ENCODE measurements at regions not wholly inside any gene's neighbourhood (a gene's known extent, or its start where the extent isn't known, plus 50 kb on each side); places are given as distances from the start of the nearest gene placed in this dataset.
A peak's percentile ranks its signal among the peaks of the same experiment; 100 is the strongest.

- Histone ChIP-seq H3K27ac (ENCODE audit: low read depth, low read length) (no peak overlapping the region), H3K4me1 (ENCODE audit: control insufficient read depth, insufficient read depth, low read length, unreplicated experiment) (peaks cover 2% of the 10 kb centered on the region)
These were observed 134.7 kb upstream of the DNAJC10 start for GRCh38 chr2:182581196-182581935.

DNA sequence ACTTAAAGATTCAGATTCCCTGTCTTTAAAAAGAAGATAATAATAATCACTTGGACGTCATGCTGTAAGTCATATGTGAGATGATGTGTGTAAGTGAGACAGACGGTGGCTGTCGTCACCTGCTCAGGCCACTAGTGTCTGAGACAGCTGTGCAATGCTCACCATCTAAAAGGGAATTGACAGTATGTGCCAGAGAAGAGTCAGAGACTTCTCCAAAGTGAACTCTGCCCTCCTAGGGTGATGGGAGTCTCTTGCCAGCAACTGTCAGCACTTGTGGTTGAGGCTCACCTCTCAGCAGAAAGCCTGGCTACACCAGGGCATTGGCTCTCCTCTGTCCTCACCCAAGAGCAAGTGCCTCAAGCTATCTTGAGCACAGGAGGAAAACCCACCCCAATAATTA is 131.6 kb upstream of the DNAJC10 start:
- H3K27me3 ChIP-seq (ENCODE audit: insufficient read depth, low read length), result no peaks in the 10 kb centered on the region
- H3K36me3 ChIP-seq (ENCODE audit: insufficient read depth, low read length), result no peaks in the 10 kb centered on the region
- no peak overlapping the region for H3K27ac ChIP-seq (ENCODE audit: low read depth, low read length)
- H3K79me2 ChIP-seq (ENCODE audit: control insufficient read depth, insufficient read depth, low read length, unreplicated experiment), result no peaks in the 10 kb centered on the region
- no peak overlapping the region for H3K4me3 ChIP-seq (ENCODE audit: low read depth, low read length)
- peaks cover 23% of the 10 kb centered on the region for H3K4me1 ChIP-seq (ENCODE audit: control insufficient read depth, insufficient read depth, low read length, unreplicated experiment)
- H2AFZ ChIP-seq (ENCODE audit: low read length, unreplicated experiment), result no peak overlapping the region

More at GRCh38 chr2:182581196-182581935, 134.7 kb upstream of the DNAJC10 start:
- H2AFZ ChIP-seq (ENCODE audit: low read length, unreplicated experiment), result no peak overlapping the region
- H3K79me2 ChIP-seq (ENCODE audit: control insufficient read depth, insufficient read depth, low read length, unreplicated experiment), result no peaks in the 10 kb centered on the region
- no peak overlapping the region for H3K4me3 ChIP-seq (ENCODE audit: low read depth, low read length)
- no peaks in the 10 kb centered on the region for H3K36me3 ChIP-seq (ENCODE audit: insufficient read depth, low read length)
- H3K27me3 ChIP-seq (ENCODE audit: insufficient read depth, low read length), result no peaks in the 10 kb centered on the region

DNA sequence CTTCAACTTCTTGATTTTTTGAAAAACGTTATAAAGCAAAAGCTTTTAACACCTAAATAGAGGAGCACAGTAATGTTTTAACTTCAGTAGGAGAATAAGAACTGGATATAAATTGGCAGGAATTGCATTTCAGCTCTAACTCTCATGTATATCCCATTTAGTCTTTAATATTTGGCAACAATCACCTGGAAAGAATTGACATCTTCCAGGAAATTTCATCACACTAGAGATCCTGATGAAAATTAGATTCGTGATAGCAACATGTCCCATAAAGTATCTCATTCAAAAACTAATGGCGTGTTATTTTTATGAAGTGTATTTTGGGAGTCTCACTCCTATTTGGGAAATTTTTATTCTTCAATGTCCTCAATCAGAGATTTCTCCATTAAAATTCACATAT is 131.1 kb upstream of the DNAJC10 start:
- Histone ChIP-seq H2AFZ (ENCODE audit: low read length, unreplicated experiment) (no peak overlapping the region), H3K79me2 (ENCODE audit: control insufficient read depth, insufficient read depth, low read length, unreplicated experiment) (no peaks in the 10 kb centered on the region), H3K27me3 (ENCODE audit: insufficient read depth, low read length) (no peaks in the 10 kb centered on the region), H3K27ac (ENCODE audit: low read depth, low read length) (no peak overlapping the region), H3K4me3 (ENCODE audit: low read depth, low read length) (no peak overlapping the region), H3K4me1 (ENCODE audit: control insufficient read depth, insufficient read depth, low read length, unreplicated experiment) (peaks cover 23% of the 10 kb centered on the region), H3K36me3 (ENCODE audit: insufficient read depth, low read length) (no peaks in the 10 kb centered on the region)

DNA sequence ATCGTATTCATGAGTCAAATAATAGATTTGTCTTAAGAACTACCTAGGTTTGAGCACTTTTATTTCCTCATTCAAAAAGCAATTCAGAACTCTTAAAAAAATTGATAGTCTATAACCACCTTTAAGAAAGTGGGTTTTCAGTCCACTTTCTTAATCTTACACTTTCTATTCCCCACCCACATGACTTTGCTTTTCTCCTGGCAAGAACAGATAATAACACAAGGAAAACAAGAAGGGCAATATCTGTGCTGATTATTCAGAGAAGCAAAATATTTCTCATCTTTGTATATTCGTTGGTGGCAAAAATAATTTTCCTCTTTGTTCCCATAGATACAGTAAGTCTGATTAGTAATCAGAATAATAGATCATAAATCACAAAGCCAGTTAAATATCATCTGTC is 130.6 kb upstream of the DNAJC10 start:
- Histone ChIP-seq H3K79me2 (ENCODE audit: control insufficient read depth, insufficient read depth, low read length, unreplicated experiment) (no peaks in the 10 kb centered on the region), H3K4me3 (ENCODE audit: low read depth, low read length) (no peak overlapping the region), H3K4me1 (ENCODE audit: control insufficient read depth, insufficient read depth, low read length, unreplicated experiment) (peaks cover 23% of the 10 kb centered on the region), H2AFZ (ENCODE audit: low read length, unreplicated experiment) (no peak overlapping the region), H3K36me3 (ENCODE audit: insufficient read depth, low read length) (no peaks in the 10 kb centered on the region), H3K27ac (ENCODE audit: low read depth, low read length) (no peak overlapping the region), H3K27me3 (ENCODE audit: insufficient read depth, low read length) (no peaks in the 10 kb centered on the region)

GRCh38 chr2:182586426-182586825 is 129.6 kb upstream of the DNAJC10 start:
- Histone ChIP-seq H3K79me2 (ENCODE audit: control insufficient read depth, insufficient read depth, low read length, unreplicated experiment) (no peaks in the 10 kb centered on the region), H3K36me3 (ENCODE audit: insufficient read depth, low read length) (no peaks in the 10 kb centered on the region), H3K4me3 (ENCODE audit: low read depth, low read length) (no peak overlapping the region), H3K4me1 (ENCODE audit: control insufficient read depth, insufficient read depth, low read length, unreplicated experiment) (peaks cover 23% of the 10 kb centered on the region), H2AFZ (ENCODE audit: low read length, unreplicated experiment) (no peak overlapping the region), H3K27ac (ENCODE audit: low read depth, low read length) (no peak overlapping the region), H3K27me3 (ENCODE audit: insufficient read depth, low read length) (no peaks in the 10 kb centered on the region)

DNA sequence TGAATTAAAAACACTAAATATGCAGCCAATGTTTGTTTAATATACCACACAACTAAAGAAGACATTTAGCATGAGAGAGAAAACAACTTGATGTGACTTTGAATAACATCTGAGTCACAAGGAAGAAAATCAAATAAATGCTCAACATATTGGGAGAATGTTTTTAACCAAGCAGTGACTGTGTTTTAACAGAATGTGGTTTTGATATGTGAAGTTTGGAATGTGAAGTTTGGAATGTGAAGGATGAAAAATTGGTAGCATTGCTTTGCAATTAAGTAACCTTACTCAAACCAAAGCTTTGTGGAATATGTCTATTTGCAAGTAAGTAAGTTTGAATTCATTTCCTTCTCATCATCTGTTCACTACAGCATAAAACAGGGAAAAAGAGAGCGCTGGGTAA is 128.2 kb upstream of the DNAJC10 start:
- peak overlapping the region; percentile 69 for H3K27ac ChIP-seq (ENCODE audit: low read depth, low read length)
- no peaks in the 10 kb centered on the region for H3K36me3 ChIP-seq (ENCODE audit: insufficient read depth, low read length)
- H3K27me3 ChIP-seq (ENCODE audit: insufficient read depth, low read length), result no peaks in the 10 kb centered on the region
- peak overlapping the region; percentile 42 for H3K4me3 ChIP-seq (ENCODE audit: low read depth, low read length)
- H3K79me2 ChIP-seq (ENCODE audit: control insufficient read depth, insufficient read depth, low read length, unreplicated experiment), result no peaks in the 10 kb centered on the region
- H3K4me1 ChIP-seq (ENCODE audit: control insufficient read depth, insufficient read depth, low read length, unreplicated experiment), result peaks cover 24% of the 10 kb centered on the region
- peak overlapping the region; percentile 85 for H2AFZ ChIP-seq (ENCODE audit: low read length, unreplicated experiment)

DNA sequence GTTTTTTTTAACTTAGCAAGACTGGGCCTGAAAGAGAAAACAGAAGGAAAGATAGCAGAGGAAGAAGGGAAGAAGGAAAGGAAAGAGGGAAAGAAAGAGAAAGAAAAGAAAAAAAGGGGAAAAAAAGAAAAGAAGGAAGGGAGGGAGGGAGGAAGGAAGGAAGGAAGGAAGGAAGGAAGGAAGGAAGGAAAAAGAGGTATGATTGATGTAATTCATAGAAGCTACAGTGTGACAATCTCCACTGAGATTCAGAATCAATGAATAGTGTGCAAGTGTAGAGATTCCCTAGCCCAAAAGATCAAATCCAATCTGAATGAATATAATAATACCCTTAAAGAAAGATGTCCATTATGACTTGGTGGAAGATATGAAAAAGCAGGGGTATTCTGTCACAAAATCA is 126.9 kb upstream of the DNAJC10 start:
- H3K27me3 ChIP-seq (ENCODE audit: insufficient read depth, low read length), result no peaks in the 10 kb centered on the region
- no peaks in the 10 kb centered on the region for H3K79me2 ChIP-seq (ENCODE audit: control insufficient read depth, insufficient read depth, low read length, unreplicated experiment)
- no peak overlapping the region for H3K27ac ChIP-seq (ENCODE audit: low read depth, low read length)
- peaks cover 36% of the 10 kb centered on the region for H3K4me1 ChIP-seq (ENCODE audit: control insufficient read depth, insufficient read depth, low read length, unreplicated experiment)
- no peaks in the 10 kb centered on the region for H3K36me3 ChIP-seq (ENCODE audit: insufficient read depth, low read length)
- H3K4me3 ChIP-seq (ENCODE audit: low read depth, low read length), result no peak overlapping the region
- no peak overlapping the region for H2AFZ ChIP-seq (ENCODE audit: low read length, unreplicated experiment)

GRCh38 chr2:182591774-182592173 is 124.3 kb upstream of the DNAJC10 start:
- no peaks in the 10 kb centered on the region for H3K79me2 ChIP-seq (ENCODE audit: control insufficient read depth, insufficient read depth, low read length, unreplicated experiment)
- peaks cover 37% of the 10 kb centered on the region for H3K4me1 ChIP-seq (ENCODE audit: control insufficient read depth, insufficient read depth, low read length, unreplicated experiment)
- no peaks in the 10 kb centered on the region for H3K36me3 ChIP-seq (ENCODE audit: insufficient read depth, low read length)
- no peak overlapping the region for H2AFZ ChIP-seq (ENCODE audit: low read length, unreplicated experiment)
- H3K4me3 ChIP-seq (ENCODE audit: low read depth, low read length), result no peak overlapping the region
- no peak overlapping the region for H3K27ac ChIP-seq (ENCODE audit: low read depth, low read length)
- no peaks in the 10 kb centered on the region for H3K27me3 ChIP-seq (ENCODE audit: insufficient read depth, low read length)

GRCh38 chr2:182592691-182593393 is 123.2 kb upstream of the DNAJC10 start:
- H3K36me3 ChIP-seq (ENCODE audit: insufficient read depth, low read length), result no peaks in the 10 kb centered on the region
- H3K27me3 ChIP-seq (ENCODE audit: insufficient read depth, low read length), result no peaks in the 10 kb centered on the region
- H3K4me3 ChIP-seq (ENCODE audit: low read depth, low read length), result no peak overlapping the region
- H3K79me2 ChIP-seq (ENCODE audit: control insufficient read depth, insufficient read depth, low read length, unreplicated experiment), result no peaks in the 10 kb centered on the region
- H2AFZ ChIP-seq (ENCODE audit: low read length, unreplicated experiment), result no peak overlapping the region
- peaks cover 31% of the 10 kb centered on the region for H3K4me1 ChIP-seq (ENCODE audit: control insufficient read depth, insufficient read depth, low read length, unreplicated experiment)
- no peak overlapping the region for H3K27ac ChIP-seq (ENCODE audit: low read depth, low read length)

DNA sequence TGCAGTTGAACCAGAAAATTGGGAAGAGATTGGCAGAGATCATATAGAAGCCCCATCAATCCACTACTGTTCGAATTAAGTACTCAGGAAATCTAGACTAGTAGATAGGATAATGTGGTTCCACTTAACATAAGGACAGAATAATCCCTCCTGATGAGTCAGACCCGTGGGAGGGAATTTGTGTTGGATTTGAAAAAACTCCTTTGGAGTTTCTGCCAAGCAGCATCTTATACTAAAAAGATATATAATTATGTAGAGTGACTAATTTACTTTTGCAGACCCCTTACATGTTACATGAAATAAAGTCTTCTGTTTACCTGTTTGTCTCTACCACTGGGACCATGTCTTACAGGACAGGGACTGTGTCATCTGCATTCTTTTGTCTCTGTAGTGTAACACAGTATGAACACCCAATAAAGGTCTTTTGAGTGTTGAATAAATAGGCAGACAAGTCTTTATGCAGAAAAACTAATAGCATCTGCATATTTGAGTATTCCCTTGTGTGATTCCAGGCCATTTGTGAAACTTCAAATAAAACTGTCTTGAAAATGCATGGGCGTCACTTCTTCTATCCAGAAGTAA is 122.6 kb upstream of the DNAJC10 start:
- Histone ChIP-seq H3K36me3 (ENCODE audit: insufficient read depth, low read length) (no peaks in the 10 kb centered on the region), H3K4me1 (ENCODE audit: control insufficient read depth, insufficient read depth, low read length, unreplicated experiment) (peaks cover 25% of the 10 kb centered on the region), H3K27me3 (ENCODE audit: insufficient read depth, low read length) (no peaks in the 10 kb centered on the region), H3K27ac (ENCODE audit: low read depth, low read length) (no peak overlapping the region; the same call in 1 of the 2 replicates), H3K4me3 (ENCODE audit: low read depth, low read length) (no peak overlapping the region), H3K79me2 (ENCODE audit: control insufficient read depth, insufficient read depth, low read length, unreplicated experiment) (no peaks in the 10 kb centered on the region), H2AFZ (ENCODE audit: low read length, unreplicated experiment) (no peak overlapping the region)
